ENCODE measurements at regions not wholly inside any gene's neighbourhood (a gene's known extent, or its start where the extent isn't known, plus 50 kb on each side); places are given as distances from the start of the nearest gene placed in this dataset.

GRCh38 chr13:62040078-62040477, 624.4 kb upstream of the PCDH20 start:
- H3K9me3 Mint-ChIP-seq = no peaks in the 10 kb centered on the region
- no peaks in the 10 kb centered on the region for H3K36me3 Mint-ChIP-seq (ENCODE audit: low read depth)
- H3K27me3 ChIP-seq (ENCODE audit: insufficient read depth) = no peaks in the 10 kb centered on the region
- H3K79me2 ChIP-seq (replicated peaks; ENCODE audit: insufficient read depth) = no peaks in the 10 kb centered on the region
- H3K27me3 Mint-ChIP-seq (ENCODE audit: insufficient read depth, low read depth, poor library complexity) = no peaks in the 10 kb centered on the region
- no peak overlapping the region for H2AFZ ChIP-seq
- H3K27ac ChIP-seq (ENCODE audit: low read depth) = no peak overlapping the region
- no peaks in the 10 kb centered on the region for H4K20me1 ChIP-seq (replicated peaks; ENCODE audit: insufficient read depth)
- no peaks in the 10 kb centered on the region for H3F3A ChIP-seq (replicated peaks; ENCODE audit: low read depth)
- H3K4me1 ChIP-seq (ENCODE audit: insufficient read depth) = no peaks in the 10 kb centered on the region
- H3K4me2 ChIP-seq = no peak overlapping the region
- no peak overlapping the region for H3K4me3 Mint-ChIP-seq
- DNase-seq (ENCODE audit: low spot score) = no peak
- no peak for TF ChIP-seq CTCF (conservative IDR thresholded peaks at IDR 0.05; ENCODE audit: low read depth in 2 of 2)
- no peak for TF ChIP-seq ZNF462 (CRISPR knock-in tag; IDR thresholded peaks at IDR 0.05)
- no peak for TF ChIP-seq ZNF331 (CRISPR knock-in tag; IDR thresholded peaks at IDR 0.05; ENCODE audit: low read depth)
- TF ChIP-seq JUNB (IDR thresholded peaks at IDR 0.05; ENCODE audit: unreplicated experiment) = no peak
- no peak for TF ChIP-seq EZH2 (IDR thresholded peaks at IDR 0.05; ENCODE audit: low read depth, unreplicated experiment)
- H3K36me3 ChIP-seq (ENCODE audit: insufficient read depth) = no peaks in the 10 kb centered on the region
- H3K4me1 Mint-ChIP-seq = no peaks in the 10 kb centered on the region
- H3K9me2 ChIP-seq (ENCODE audit: insufficient read depth) = no peaks in the 10 kb centered on the region
- H3K27ac Mint-ChIP-seq = no peak overlapping the region
- ATAC-seq = no peak
- H3K4me3 ChIP-seq = no peak overlapping the region

Measured in GM23338 (cell line).